ENCODE measurements at regions not wholly inside any gene's neighbourhood (a gene's known extent, or its start where the extent isn't known, plus 50 kb on each side); places are given as distances from the start of the nearest gene placed in this dataset.
"Not testable (repeated sequence)": the region's sequence is repeated elsewhere in the genome, so short reads cannot be mapped to it uniquely, and the experiment has no call there.

- H3K27me3 ChIP-seq (ENCODE audit: control insufficient read depth in 2 of 2, insufficient read depth in 2 of 2, low read length in 2 of 2); H3K27ac ChIP-seq (ENCODE audit: low read depth in 1 of 2, low read length in 2 of 2); H3K36me3 Mint-ChIP-seq; H3K27ac Mint-ChIP-seq; H3K27me3 Mint-ChIP-seq (ENCODE audit: low read depth in 3 of 3); intact Hi-C loops (cut with micrococcal nuclease); H3K9ac ChIP-seq (ENCODE audit: insufficient read depth, low read length, poor library complexity, severe bottlenecking); H3K4me3 ChIP-seq (replicated peaks in 1 of 3; ENCODE audit: low read depth in 2 of 3, low read length in 3 of 3); H2AFZ ChIP-seq (ENCODE audit: insufficient read depth, low read depth, low read length, poor library complexity, severe bottlenecking); H3K79me2 ChIP-seq (ENCODE audit: insufficient read depth, low read length); H3K4me1 Mint-ChIP-seq; H3K36me3 ChIP-seq (replicated peaks in 1 of 2; ENCODE audit: control insufficient read depth in 1 of 2, insufficient read depth in 2 of 2, low read length in 2 of 2); DNase-seq; H4K20me1 ChIP-seq (ENCODE audit: insufficient read depth, low read length); H3K4me2 ChIP-seq (replicated peaks; ENCODE audit: extremely low read depth, low read length, poor library complexity, severe bottlenecking); H3K4me3 Mint-ChIP-seq; H3K4me1 ChIP-seq (ENCODE audit: control insufficient read depth in 1 of 2, insufficient read depth in 2 of 2, low read length in 2 of 2): not testable (repeated sequence)
- H3K9me3 ChIP-seq (replicated peaks in 1 of 2; ENCODE audit: control insufficient read depth in 1 of 2, insufficient read depth in 1 of 2, low read length in 2 of 2): peaks cover 36 to 39% of the 10 kb centered on the region in 2 donors
- no CpG with 5 or more reads among the region's 3 CpGs for WGBS (ENCODE audit: insufficient coverage)
- peaks cover 16 to 40% (median 29%) of the 10 kb centered on the region in 7 donors for H3K9me3 Mint-ChIP-seq
Measured at GRCh38 chr7:58085444-58085843, 635.5 kb downstream of the ZNF716 start.

- Histone ChIP-seq H3K4me3 (replicated peaks in 1 of 3; ENCODE audit: low read depth in 2 of 3, low read length in 3 of 3) (no peak overlapping the region), H3K79me2 (ENCODE audit: insufficient read depth, low read length) (no peaks in the 10 kb centered on the region), H2AFZ (ENCODE audit: insufficient read depth, low read depth, low read length, poor library complexity, severe bottlenecking) (no peak overlapping the region), H3K27me3 (ENCODE audit: control insufficient read depth in 2 of 2, insufficient read depth in 2 of 2, low read length in 2 of 2) (no peaks in the 10 kb centered on the region), H3K27ac (ENCODE audit: low read depth in 1 of 2, low read length in 2 of 2) (no peak overlapping the region), H3K4me2 (replicated peaks; ENCODE audit: extremely low read depth, low read length, poor library complexity, severe bottlenecking) (no peak overlapping the region), H3K4me1 (ENCODE audit: control insufficient read depth in 1 of 2, insufficient read depth in 2 of 2, low read length in 2 of 2) (no peaks in the 10 kb centered on the region), H3K9me3 (replicated peaks in 1 of 2; ENCODE audit: control insufficient read depth in 1 of 2, insufficient read depth in 1 of 2, low read length in 2 of 2) (peaks cover 37 to 44% of the 10 kb centered on the region in 2 donors), H3K36me3 (replicated peaks in 1 of 2; ENCODE audit: control insufficient read depth in 1 of 2, insufficient read depth in 2 of 2, low read length in 2 of 2) (no peaks in the 10 kb centered on the region), H3K9ac (ENCODE audit: insufficient read depth, low read length, poor library complexity, severe bottlenecking) (no peak overlapping the region), H4K20me1 (ENCODE audit: insufficient read depth, low read length) (no peaks in the 10 kb centered on the region)
- Mint-ChIP-seq H3K36me3 (no peaks in the 10 kb centered on the region), H3K27ac (no peak overlapping the region), H3K4me3 (no peak overlapping the region), H3K27me3 (ENCODE audit: low read depth in 3 of 3) (peaks cover 2 to 4% (median 3%) of the 10 kb centered on the region in 3 donors), H3K9me3 (peaks cover 21 to 50% (median 36%) of the 10 kb centered on the region in 7 donors), H3K4me1 (no peaks in the 10 kb centered on the region)
- intact Hi-C loops (cut with micrococcal nuclease): no loop called here
- DNase-seq: no peak
- WGBS (ENCODE audit: insufficient coverage): 68% methylated on average over 35 of the region's 40 CpGs
- TF ChIP-seq CTCF (IDR thresholded peaks at IDR 0.05): no peak
Measured at GRCh38 chr7:58086461-58086860, 636.5 kb downstream of the ZNF716 start.
